ENCODE measurements at regions not wholly inside any gene's neighbourhood (a gene's known extent, or its start where the extent isn't known, plus 50 kb on each side); places are given as distances from the start of the nearest gene placed in this dataset.

- TF ChIP-seq CTCF (IDR thresholded peaks at IDR 0.05), result no peak
- no peak for TF ChIP-seq POLR2A (IDR thresholded peaks at IDR 0.05)
Observed at GRCh38 chr2:235270291-235270690, 223.6 kb upstream of the AGAP1 start.
